T-cell (primary cell): ENCODE measurements at regions not wholly inside any gene's neighbourhood (a gene's known extent, or its start where the extent isn't known, plus 50 kb on each side); places are given as distances from the start of the nearest gene placed in this dataset.

Experiments used
- ATAC-seq, 4 experiments: fragments of 200-7000 bp in 3 of 4; fragments of 150-1000 bp in 1 of 4; cut with Tn5 transposase; replicated peaks in 1 of 4; 1 replicate in 3 of 4; 2 replicates in 1 of 4; pipeline ENCODE4 v1.10.0; 2021; ENCODE audit warnings: moderate library complexity in 3 of 4, mild to moderate bottlenecking in 2 of 4, moderate number of reproducible peaks in 1 of 4
- CTCF ChIA-PET, 2 donors: fragments of 300-600 bp; sonication (Branson Sonifier 250); formaldehyde crosslinking; loops; one replicate each; lab custom pipeline; 2022; ENCODE audit warnings: antibody characterized with exemption in 2 of 2; lab: Charles Lee
- POLR2A ChIA-PET, 2 donors: fragments of 300-600 bp; sonication (Branson Sonifier 250); formaldehyde crosslinking; loops; one replicate each; lab custom pipeline; 2022; ENCODE audit warnings: antibody characterized with exemption in 2 of 2; lab: Charles Lee
- DNase-seq, 35 experiments: peaks; one replicate each; pipeline versions ENCODE4 v3.0.0 to v3.0.0-alpha.2; 2013 to 2023
- H3K27ac ChIP-seq: one replicate; pipeline ENCODE4 v1.5.1; 2013; ENCODE audit warnings: low read length
- H3K27me3 ChIP-seq, 2 experiments: replicated peaks in 1 of 2; 1 replicate in 1 of 2; 2 replicates in 1 of 2; pipeline versions ENCODE4 v1.6.1 to v1.7.0; 2013; ENCODE audit warnings: low read length in 1 of 2, mixed read lengths in 1 of 2; ENCODE audit not compliant: control insufficient read depth in 2 of 2, insufficient read depth in 2 of 2; ENCODE audit errors: extremely low read depth in 1 of 2
- H3K36me3 ChIP-seq, 2 donors: 1 replicate in 1 of 2; 2 replicates in 1 of 2; pipeline versions ENCODE4 v1.6.1 to v1.7.0; 2013; ENCODE audit warnings: low read length in 1 of 2; ENCODE audit not compliant: control insufficient read depth in 2 of 2, insufficient read depth in 1 of 2; ENCODE audit errors: extremely low read depth in 1 of 2
- H3K4me1 ChIP-seq, 2 experiments: 1 replicate in 1 of 2; 2 replicates in 1 of 2; pipeline versions ENCODE4 v1.6.1 to v1.7.0; 2013; ENCODE audit warnings: low read length in 2 of 2, mixed read lengths in 1 of 2; ENCODE audit not compliant: insufficient read depth in 2 of 2, control insufficient read depth in 1 of 2; ENCODE audit errors: extremely low read depth in 1 of 2
- H3K4me3 ChIP-seq, 2 donors: 1 replicate in 1 of 2; 2 replicates in 1 of 2; pipeline versions ENCODE4 v1.5.1 to v1.7.0; 2013; ENCODE audit warnings: mild to moderate bottlenecking in 2 of 2, low read length in 1 of 2, moderate library complexity in 1 of 2; ENCODE audit not compliant: control insufficient read depth in 1 of 2; ENCODE audit errors: extremely low read depth in 1 of 2
- H3K9me3 ChIP-seq: 2 replicates; pipeline ENCODE4 v1.7.0; 2013
- H3K27ac Mint-ChIP-seq, 2 donors: one replicate each; pipeline ENCODE4 v1.8.0; 2020 to 2021; ENCODE audit warnings: mild to moderate bottlenecking in 2 of 2, mixed read lengths in 2 of 2
- H3K27me3 Mint-ChIP-seq, 2 donors: one replicate each; pipeline ENCODE4 v1.8.0; 2021 to 2022; ENCODE audit warnings: mixed read lengths in 2 of 2
- H3K36me3 Mint-ChIP-seq: one replicate; pipeline ENCODE4 v1.8.0; 2021; ENCODE audit warnings: mixed read lengths
- H3K4me1 Mint-ChIP-seq, 3 donors: one replicate each; pipeline ENCODE4 v1.8.0; 2020 to 2022; ENCODE audit warnings: mixed read lengths in 3 of 3, mild to moderate bottlenecking in 1 of 3
- H3K4me3 Mint-ChIP-seq, 3 donors: one replicate each; pipeline ENCODE4 v1.8.0; 2020 to 2022; ENCODE audit warnings: mild to moderate bottlenecking in 3 of 3, mixed read lengths in 3 of 3, moderate library complexity in 3 of 3
- H3K9me3 Mint-ChIP-seq, 3 donors: one replicate each; pipeline ENCODE4 v1.8.0; 2020 to 2022; ENCODE audit warnings: mixed read lengths in 3 of 3
- WGBS: methylation state at CpG from one replicate; pipeline ENCODE4 v1.1.5; 2013; ENCODE audit warnings: missing lambda C conversion rate; ENCODE audit not compliant: insufficient coverage; 5-methylcytosine and 5-hydroxymethylcytosine counted together

GRCh38 chr1:188497020-188497419 is 1668.3 kb downstream of the PLA2G4A start:
- no peak overlapping the region for H3K27ac Mint-ChIP-seq
- ChIA-PET POLR2A (no interaction called here), CTCF (no interaction called here)
- no peaks in the 10 kb centered on the region for H3K9me3 ChIP-seq
- no peaks in the 10 kb centered on the region for H3K4me1 ChIP-seq
- no peaks in the 10 kb centered on the region for H3K36me3 ChIP-seq
- DNase-seq (no peak), ATAC-seq (no peak)
- WGBS, result no CpG with 5 or more reads among the region's 1 CpG
- H3K27ac ChIP-seq, result no peak overlapping the region
- H3K4me3 ChIP-seq, result no peak overlapping the region
- H3K27me3 Mint-ChIP-seq, result no peaks in the 10 kb centered on the region
- no peaks in the 10 kb centered on the region for H3K4me1 Mint-ChIP-seq
- H3K4me3 Mint-ChIP-seq, result no peak overlapping the region
- H3K27me3 ChIP-seq, result no peaks in the 10 kb centered on the region
- H3K9me3 Mint-ChIP-seq, result peaks cover 13 to 29% (median 23%) of the 10 kb centered on the region in 3 donors
- no peaks in the 10 kb centered on the region for H3K36me3 Mint-ChIP-seq

GRCh38 chr1:188499690-188500089 is 1670.9 kb downstream of the PLA2G4A start:
- no peaks in the 10 kb centered on the region for H3K4me1 ChIP-seq

GRCh38 chr1:188514917-188515316 is 1686.2 kb downstream of the PLA2G4A start:
- Mint-ChIP-seq H3K27me3 (no peaks in the 10 kb centered on the region), H3K9me3 (peaks cover 3 to 14% (median 5%) of the 10 kb centered on the region in 3 donors), H3K27ac (no peak overlapping the region), H3K4me1 (no peaks in the 10 kb centered on the region), H3K36me3 (no peaks in the 10 kb centered on the region), H3K4me3 (no peak overlapping the region)
- ATAC-seq (no peak), DNase-seq (no peak)
- 80% methylated on average over 3 of the region's 3 CpGs for WGBS
- Histone ChIP-seq H3K27me3 (no peaks in the 10 kb centered on the region), H3K27ac (no peak overlapping the region), H3K4me3 (no peak overlapping the region), H3K4me1 (no peaks in the 10 kb centered on the region), H3K9me3 (no peaks in the 10 kb centered on the region), H3K36me3 (no peaks in the 10 kb centered on the region)
- POLR2A ChIA-PET, result no interaction called here
- CTCF ChIA-PET, result no interaction called here

More at GRCh38 chr1:188499690-188500089, 1670.9 kb downstream of the PLA2G4A start:
- Histone ChIP-seq H3K4me3 (no peak overlapping the region), H3K9me3 (no peaks in the 10 kb centered on the region), H3K27ac (no peak overlapping the region), H3K27me3 (no peaks in the 10 kb centered on the region), H3K36me3 (no peaks in the 10 kb centered on the region)
- ATAC-seq, result no peak
- H3K27me3 Mint-ChIP-seq, result no peaks in the 10 kb centered on the region
- H3K4me3 Mint-ChIP-seq, result no peak overlapping the region
- H3K27ac Mint-ChIP-seq, result no peak overlapping the region
- peaks cover 10 to 26% (median 23%) of the 10 kb centered on the region in 3 donors for H3K9me3 Mint-ChIP-seq
- no peaks in the 10 kb centered on the region for H3K36me3 Mint-ChIP-seq
- POLR2A ChIA-PET, result no interaction called here
- WGBS, result 0% methylated on average over 1 of the region's 1 CpG
- no peaks in the 10 kb centered on the region for H3K4me1 Mint-ChIP-seq
- no peak for DNase-seq
- CTCF ChIA-PET, result no interaction called here

- ATAC-seq (no peak), DNase-seq (no peak)
- no peaks in the 10 kb centered on the region for H3K4me1 ChIP-seq
- no peak overlapping the region for H3K4me3 Mint-ChIP-seq
- ChIA-PET CTCF (no interaction called here), POLR2A (no interaction called here)
- H3K27ac ChIP-seq, result no peak overlapping the region
- H3K27ac Mint-ChIP-seq, result no peak overlapping the region
- no peaks in the 10 kb centered on the region for H3K27me3 Mint-ChIP-seq
- WGBS, result 100% methylated on average over 1 of the region's 1 CpG
- H3K4me1 Mint-ChIP-seq, result no peaks in the 10 kb centered on the region
- no peaks in the 10 kb centered on the region for H3K36me3 Mint-ChIP-seq
- no peaks in the 10 kb centered on the region for H3K9me3 ChIP-seq
- H3K27me3 ChIP-seq, result no peaks in the 10 kb centered on the region
- H3K36me3 ChIP-seq, result no peaks in the 10 kb centered on the region
- H3K4me3 ChIP-seq, result no peak overlapping the region
- peaks cover 2 to 15% (median 3%) of the 10 kb centered on the region in 3 donors for H3K9me3 Mint-ChIP-seq
Measured at GRCh38 chr1:188517139-188517538, 1688.4 kb downstream of the PLA2G4A start.

- POLR2A ChIA-PET, result no interaction called here
- no peaks in the 10 kb centered on the region for H3K9me3 ChIP-seq
- H3K4me1 ChIP-seq, result no peaks in the 10 kb centered on the region
- ATAC-seq (no peak), DNase-seq (no peak)
- H3K27ac ChIP-seq, result no peak overlapping the region
- WGBS, result 79% methylated on average over 2 of the region's 4 CpGs
- Mint-ChIP-seq H3K4me1 (no peaks in the 10 kb centered on the region), H3K9me3 (peaks cover 3 to 13% (median 12%) of the 10 kb centered on the region in 3 donors), H3K4me3 (no peak overlapping the region), H3K27ac (no peak overlapping the region), H3K27me3 (no peaks in the 10 kb centered on the region), H3K36me3 (no peaks in the 10 kb centered on the region)
- no peaks in the 10 kb centered on the region for H3K27me3 ChIP-seq
- no peak overlapping the region for H3K4me3 ChIP-seq
- H3K36me3 ChIP-seq, result no peaks in the 10 kb centered on the region
- CTCF ChIA-PET, result no interaction called here
Measured at GRCh38 chr1:188551176-188551575, 1722.4 kb downstream of the PLA2G4A start.

GRCh38 chr1:188557053-188557452 is 1728.3 kb downstream of the PLA2G4A start:
- no peak for ATAC-seq
- no peaks in the 10 kb centered on the region for H3K36me3 Mint-ChIP-seq
- H3K27me3 Mint-ChIP-seq, result no peaks in the 10 kb centered on the region
- H3K4me3 Mint-ChIP-seq, result no peak overlapping the region
- no peak overlapping the region for H3K4me3 ChIP-seq
- no peak overlapping the region for H3K27ac ChIP-seq
- ChIA-PET CTCF (no interaction called here), POLR2A (no interaction called here)
- no peaks in the 10 kb centered on the region for H3K9me3 ChIP-seq
- H3K9me3 Mint-ChIP-seq, result peaks cover 5 to 7% (median 6%) of the 10 kb centered on the region in 3 donors
- H3K4me1 Mint-ChIP-seq, result no peaks in the 10 kb centered on the region
- H3K27ac Mint-ChIP-seq, result no peak overlapping the region
- H3K36me3 ChIP-seq, result no peaks in the 10 kb centered on the region
- H3K4me1 ChIP-seq, result no peaks in the 10 kb centered on the region
- no peaks in the 10 kb centered on the region for H3K27me3 ChIP-seq
- DNase-seq, result no peak

- ChIA-PET CTCF (interaction anchor here in 1 of 2 donors (0.6 kb wide), 1 partner anchor 249 kb away, joined by 4 read pairs; no protein-coding TSS in a partner anchor), POLR2A (no interaction called here)
- Histone ChIP-seq H3K27ac (no peak overlapping the region), H3K27me3 (no peaks in the 10 kb centered on the region), H3K4me3 (no peak overlapping the region), H3K9me3 (no peaks in the 10 kb centered on the region), H3K4me1 (no peaks in the 10 kb centered on the region), H3K36me3 (no peaks in the 10 kb centered on the region)
- Mint-ChIP-seq H3K4me1 (no peaks in the 10 kb centered on the region), H3K9me3 (peaks cover 3 to 13% (median 8%) of the 10 kb centered on the region in 3 donors), H3K27me3 (no peaks in the 10 kb centered on the region), H3K4me3 (no peak overlapping the region), H3K36me3 (no peaks in the 10 kb centered on the region), H3K27ac (no peak overlapping the region)
- DNase-seq (no peak), ATAC-seq (no peak)
- 100% methylated on average over 1 of the region's 2 CpGs for WGBS
Measured at GRCh38 chr1:188582911-188583532, 1754.3 kb downstream of the PLA2G4A start.
